Astrocyte (in vitro differentiated cells and primary cell): ENCODE measurements at regions not wholly inside any gene's neighbourhood (a gene's known extent, or its start where the extent isn't known, plus 50 kb on each side); places are given as distances from the start of the nearest gene placed in this dataset.

Source experiments
- DNase-seq: peaks from one replicate; pipeline ENCODE4 v3.0.0-alpha.2; 2010; ENCODE audit warnings: low read depth
- FAIRE-seq: peaks from 2 replicates; lab custom pipeline; 2011; peaks lifted over from hg19 to GRCh38; lab: Jason Lieb, UNC
- H2AFZ ChIP-seq: 2 replicates; pipeline ENCODE4 v1.6.0; 2012; ENCODE audit warnings: low read depth, low read length, inconsistent platforms
- H3K27ac ChIP-seq: 2 replicates; pipeline ENCODE4 v1.5.1; 2011; ENCODE audit warnings: low read depth, low read length, inconsistent platforms
- H3K27me3 ChIP-seq: 2 replicates; pipeline ENCODE4 v1.6.0; 2011; ENCODE audit warnings: low read length, inconsistent platforms; ENCODE audit not compliant: insufficient read depth
- H3K36me3 ChIP-seq: 2 replicates; pipeline ENCODE4 v1.5.1; 2011; ENCODE audit warnings: low read length, inconsistent platforms; ENCODE audit not compliant: insufficient read depth
- H3K4me1 ChIP-seq: 2 replicates; pipeline ENCODE4 v1.5.1; 2011; ENCODE audit warnings: low read length, inconsistent platforms; ENCODE audit not compliant: insufficient read depth
- H3K4me2 ChIP-seq: 2 replicates; pipeline ENCODE4 v1.6.0; 2012; ENCODE audit warnings: low read length, inconsistent platforms
- H3K4me3 ChIP-seq: 2 replicates; pipeline ENCODE4 v1.5.1; 2011; ENCODE audit warnings: low read depth, mild to moderate bottlenecking, low read length, inconsistent platforms; ENCODE audit not compliant: insufficient read depth
- H3K79me2 ChIP-seq: 2 replicates; pipeline ENCODE4 v1.6.0; 2012; ENCODE audit warnings: mild to moderate bottlenecking, low read length, inconsistent platforms; ENCODE audit not compliant: insufficient read depth
- H3K9ac ChIP-seq: 2 replicates; pipeline ENCODE4 v1.6.0; 2012; ENCODE audit warnings: mild to moderate bottlenecking, low read length, inconsistent platforms
- H3K9me3 ChIP-seq: 2 replicates; pipeline ENCODE4 v1.5.1; 2012; ENCODE audit warnings: low read depth, mild to moderate bottlenecking, low read length, inconsistent platforms; ENCODE audit not compliant: insufficient read depth
- H4K20me1 ChIP-seq: 2 replicates; pipeline ENCODE4 v1.6.0; 2012; ENCODE audit warnings: low read length, inconsistent platforms; ENCODE audit not compliant: insufficient read depth
- H3K27ac Mint-ChIP-seq: one replicate; pipeline ENCODE4 v1.8.0; 2021; ENCODE audit warnings: mild to moderate bottlenecking, mixed read lengths; ENCODE audit not compliant: unreplicated experiment
- H3K27me3 Mint-ChIP-seq: one replicate; pipeline ENCODE4 v1.8.0; 2021; ENCODE audit warnings: low read depth, mixed read lengths; ENCODE audit not compliant: unreplicated experiment
- H3K36me3 Mint-ChIP-seq: one replicate; pipeline ENCODE4 v1.8.0; 2021; ENCODE audit warnings: low read depth, mixed read lengths; ENCODE audit not compliant: unreplicated experiment
- H3K4me1 Mint-ChIP-seq: one replicate; pipeline ENCODE4 v1.8.0; 2021; ENCODE audit warnings: low read depth, mixed read lengths; ENCODE audit not compliant: unreplicated experiment
- H3K4me3 Mint-ChIP-seq: one replicate; pipeline ENCODE4 v1.8.0; 2021; ENCODE audit warnings: mild to moderate bottlenecking, moderate library complexity, mixed read lengths; ENCODE audit not compliant: unreplicated experiment
- H3K9me3 Mint-ChIP-seq: one replicate; pipeline ENCODE4 v1.8.0; 2021; ENCODE audit warnings: mild to moderate bottlenecking, mixed read lengths; ENCODE audit not compliant: unreplicated experiment
- CTCF ChIP-seq: IDR thresholded peaks from 2 replicates; pipeline ENCODE4 v1.5.1; 2011; ENCODE audit warnings: low read depth, mild to moderate bottlenecking, inconsistent platforms, low read length, moderate library complexity; ENCODE audit not compliant: insufficient read depth
- EZH2 ChIP-seq: IDR thresholded peaks from 2 replicates; pipeline ENCODE4 v1.6.1; 2012; ENCODE audit warnings: mild to moderate bottlenecking, low read length, inconsistent platforms; ENCODE audit not compliant: insufficient read depth

GRCh38 chr18:71116535-71116934, 827.7 kb downstream of the SOCS6 start:
- Mint-ChIP-seq H3K36me3 (no peaks in the 10 kb centered on the region), H3K4me3 (no peak overlapping the region), H3K4me1 (no peaks in the 10 kb centered on the region), H3K27ac (no peak overlapping the region), H3K27me3 (no peaks in the 10 kb centered on the region), H3K9me3 (peaks cover 5% of the 10 kb centered on the region)
- no peak for FAIRE-seq
- Histone ChIP-seq H3K27ac (no peak overlapping the region), H3K9me3 (no peaks in the 10 kb centered on the region), H3K79me2 (no peaks in the 10 kb centered on the region), H3K27me3 (no peaks in the 10 kb centered on the region), H3K9ac (no peak overlapping the region), H3K36me3 (no peaks in the 10 kb centered on the region), H2AFZ (no peak overlapping the region), H3K4me1 (no peaks in the 10 kb centered on the region), H4K20me1 (no peaks in the 10 kb centered on the region), H3K4me2 (no peak overlapping the region), H3K4me3 (no peak overlapping the region)
- no peak for DNase-seq
- no peak for TF ChIP-seq EZH2
- TF ChIP-seq CTCF, result no peak

GRCh38 chr18:71115261-71115660, 826.4 kb downstream of the SOCS6 start:
- H3K4me3 ChIP-seq, result no peak overlapping the region
- no peak overlapping the region for H3K27ac Mint-ChIP-seq
- no peaks in the 10 kb centered on the region for H3K9me3 ChIP-seq
- H3K4me2 ChIP-seq, result no peak overlapping the region
- H4K20me1 ChIP-seq, result no peaks in the 10 kb centered on the region
- no peaks in the 10 kb centered on the region for H3K4me1 Mint-ChIP-seq
- H3K36me3 ChIP-seq, result no peaks in the 10 kb centered on the region
- FAIRE-seq, result no peak
- H3K79me2 ChIP-seq, result no peaks in the 10 kb centered on the region
- H3K27me3 Mint-ChIP-seq, result no peaks in the 10 kb centered on the region
- TF ChIP-seq EZH2 (no peak), CTCF (no peak)
- peaks cover 2% of the 10 kb centered on the region for H3K9me3 Mint-ChIP-seq
- no peak for DNase-seq
- no peak overlapping the region for H2AFZ ChIP-seq
- H3K4me3 Mint-ChIP-seq, result no peak overlapping the region
- H3K27ac ChIP-seq, result no peak overlapping the region
- H3K27me3 ChIP-seq, result no peaks in the 10 kb centered on the region
- H3K9ac ChIP-seq, result no peak overlapping the region
- H3K4me1 ChIP-seq, result no peaks in the 10 kb centered on the region
- H3K36me3 Mint-ChIP-seq, result no peaks in the 10 kb centered on the region

- Mint-ChIP-seq H3K4me3 (no peak overlapping the region), H3K4me1 (no peaks in the 10 kb centered on the region), H3K36me3 (no peaks in the 10 kb centered on the region), H3K9me3 (peaks cover 2% of the 10 kb centered on the region), H3K27ac (no peak overlapping the region), H3K27me3 (no peaks in the 10 kb centered on the region)
- H3K27ac ChIP-seq, result no peak overlapping the region
- no peak overlapping the region for H3K9ac ChIP-seq
- H3K4me2 ChIP-seq, result no peak overlapping the region
- DNase-seq, result no peak
- no peaks in the 10 kb centered on the region for H3K79me2 ChIP-seq
- H3K27me3 ChIP-seq, result no peaks in the 10 kb centered on the region
- no peak overlapping the region for H3K4me3 ChIP-seq
- H2AFZ ChIP-seq, result no peak overlapping the region
- no peaks in the 10 kb centered on the region for H4K20me1 ChIP-seq
- no peaks in the 10 kb centered on the region for H3K9me3 ChIP-seq
- H3K36me3 ChIP-seq, result no peaks in the 10 kb centered on the region
- FAIRE-seq, result no peak
- no peaks in the 10 kb centered on the region for H3K4me1 ChIP-seq
- TF ChIP-seq EZH2 (no peak), CTCF (no peak)
Measured at GRCh38 chr18:71114550-71115210, 825.8 kb downstream of the SOCS6 start.
